ENCODE measurements at regions not wholly inside any gene's neighbourhood (a gene's known extent, or its start where the extent isn't known, plus 50 kb on each side); places are given as distances from the start of the nearest gene placed in this dataset.

DNA sequence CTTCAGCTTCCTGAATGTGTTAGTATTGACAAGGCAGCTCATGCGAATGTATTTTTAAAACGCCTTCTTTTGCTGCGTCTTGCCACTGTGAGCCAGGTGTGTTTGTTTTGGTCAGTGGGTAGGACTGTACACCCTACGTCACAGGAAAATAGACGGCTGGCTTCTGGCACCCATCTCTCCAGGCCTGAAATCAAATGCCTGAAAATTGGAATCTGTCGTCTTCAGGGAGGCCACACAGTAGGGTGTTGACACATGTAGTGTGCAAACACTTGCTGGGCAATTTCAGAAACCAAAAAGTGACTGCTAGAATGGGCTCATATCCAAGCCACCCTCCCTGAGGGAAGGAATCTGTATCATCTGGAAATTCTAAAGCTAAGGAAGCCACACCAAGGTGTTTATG, 209.3 kb downstream of the TTC8 start:
- H3K4me1 ChIP-seq: no peaks in the 10 kb centered on the region
- TF ChIP-seq POLR2A (IDR thresholded peaks at IDR 0.05): no peak
- TF ChIP-seq, protein P1, sequence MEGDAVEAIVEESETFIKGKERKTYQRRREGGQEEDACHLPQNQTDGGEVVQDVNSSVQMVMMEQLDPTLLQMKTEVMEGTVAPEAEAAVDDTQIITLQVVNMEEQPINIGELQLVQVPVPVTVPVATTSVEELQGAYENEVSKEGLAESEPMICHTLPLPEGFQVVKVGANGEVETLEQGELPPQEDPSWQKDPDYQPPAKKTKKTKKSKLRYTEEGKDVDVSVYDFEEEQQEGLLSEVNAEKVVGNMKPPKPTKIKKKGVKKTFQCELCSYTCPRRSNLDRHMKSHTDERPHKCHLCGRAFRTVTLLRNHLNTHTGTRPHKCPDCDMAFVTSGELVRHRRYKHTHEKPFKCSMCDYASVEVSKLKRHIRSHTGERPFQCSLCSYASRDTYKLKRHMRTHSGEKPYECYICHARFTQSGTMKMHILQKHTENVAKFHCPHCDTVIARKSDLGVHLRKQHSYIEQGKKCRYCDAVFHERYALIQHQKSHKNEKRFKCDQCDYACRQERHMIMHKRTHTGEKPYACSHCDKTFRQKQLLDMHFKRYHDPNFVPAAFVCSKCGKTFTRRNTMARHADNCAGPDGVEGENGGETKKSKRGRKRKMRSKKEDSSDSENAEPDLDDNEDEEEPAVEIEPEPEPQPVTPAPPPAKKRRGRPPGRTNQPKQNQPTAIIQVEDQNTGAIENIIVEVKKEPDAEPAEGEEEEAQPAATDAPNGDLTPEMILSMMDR (IDR thresholded peaks at IDR 0.05): no peak
- H3K36me3 ChIP-seq: no peaks in the 10 kb centered on the region
- 83% methylated on average over 5 of the region's 6 CpGs for WGBS (ENCODE audit: insufficient coverage, low coverage, low lambda C conversion rate, missing lambda C conversion rate)
- H3K9me3 ChIP-seq: no peaks in the 10 kb centered on the region
- intact Hi-C loops (cut with DNase I): loop anchor here (10.0 kb wide), 2 partner anchors 141 to 881 kb away; no protein-coding TSS in a partner anchor
- H3K4me3 ChIP-seq: no peak overlapping the region
- ATAC-seq (no peak), DNase-seq (no peak)
- H3K27me3 ChIP-seq: no peaks in the 10 kb centered on the region
- H3K27ac ChIP-seq: no peak overlapping the region

DNA sequence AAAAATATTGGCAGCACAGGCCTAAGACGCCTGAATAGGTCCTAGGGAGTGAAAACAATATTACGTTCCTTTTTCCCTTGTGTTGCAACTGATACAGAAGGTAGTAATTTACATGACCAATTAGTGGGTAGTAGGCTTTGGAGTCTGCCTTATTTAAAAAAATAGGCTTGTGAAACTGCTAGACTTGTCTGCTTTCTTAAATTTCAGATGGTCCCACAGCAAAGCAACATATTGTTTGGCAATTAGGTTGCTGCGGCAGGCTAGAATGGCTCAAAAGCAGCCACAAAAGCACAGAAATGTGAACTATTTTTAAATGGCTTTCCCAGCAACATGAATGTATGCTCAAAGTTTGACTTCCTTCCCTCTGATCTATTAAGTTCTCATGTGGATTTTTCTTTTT, 211.9 kb downstream of the TTC8 start:
- Histone ChIP-seq H3K27me3 (no peaks in the 10 kb centered on the region), H3K9me3 (no peaks in the 10 kb centered on the region), H3K4me3 (no peak overlapping the region), H3K36me3 (no peaks in the 10 kb centered on the region), H3K4me1 (peaks cover 0 to 6% (median 3%) of the 10 kb centered on the region in 4 donors), H3K27ac (no peak overlapping the region)
- intact Hi-C loops (cut with DNase I): loop anchor here (10.0 kb wide), 2 partner anchors 138 to 878 kb away; no protein-coding TSS in a partner anchor
- DNase-seq (no peak), ATAC-seq (no peak)
- WGBS (ENCODE audit: insufficient coverage, low coverage, low lambda C conversion rate, missing lambda C conversion rate): 85% methylated on average over 3 of the region's 3 CpGs
- TF ChIP-seq POLR2A (IDR thresholded peaks at IDR 0.05): no peak
- TF ChIP-seq, protein P1 (IDR thresholded peaks at IDR 0.05): no peak

DNA sequence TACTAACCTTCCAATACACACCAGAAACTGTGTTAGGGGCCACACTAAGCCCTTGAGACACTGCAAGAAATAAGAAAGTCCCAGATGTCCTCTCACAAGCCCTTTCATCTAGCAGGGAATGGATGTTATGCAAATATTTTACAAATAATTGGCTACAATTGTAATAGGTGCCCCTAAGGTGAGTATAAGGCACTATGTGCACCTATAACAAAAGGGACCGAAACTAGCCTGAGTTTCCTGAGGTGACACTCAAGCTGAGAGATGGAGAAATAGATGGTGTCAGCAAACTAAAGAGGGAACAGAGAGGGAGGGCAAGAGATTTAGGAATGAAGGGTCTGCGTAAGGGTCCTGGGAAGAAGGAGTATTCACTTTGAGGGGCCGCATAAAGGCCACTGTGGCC, 212.6 kb downstream of the TTC8 start:
- Histone ChIP-seq H3K4me3 (no peak overlapping the region), H3K4me1 (peaks cover 0 to 12% (median 6%) of the 10 kb centered on the region in 4 donors), H3K36me3 (no peaks in the 10 kb centered on the region), H3K9me3 (no peaks in the 10 kb centered on the region), H3K27me3 (no peaks in the 10 kb centered on the region), H3K27ac (no peak overlapping the region)
- DNase-seq: no peak
- intact Hi-C loops (cut with DNase I): loop anchor here (10.0 kb wide), 2 partner anchors 138 to 878 kb away; no protein-coding TSS in a partner anchor
- 95% methylated on average over 3 of the region's 3 CpGs for WGBS (ENCODE audit: insufficient coverage, low coverage, low lambda C conversion rate, missing lambda C conversion rate)
- TF ChIP-seq, protein P1 (IDR thresholded peaks at IDR 0.05): no peak
- TF ChIP-seq POLR2A (IDR thresholded peaks at IDR 0.05): no peak
- no peak for ATAC-seq

GRCh38 chr14:89040080-89040459, 215.6 kb downstream of the TTC8 start:
- H3K4me1 ChIP-seq: peaks cover 0 to 13% (median 6%) of the 10 kb centered on the region in 4 donors
- intact Hi-C loops (cut with DNase I): no loop called here
- peak overlapping the region in 2 of 3 donors; percentile 35 to 47 for H3K4me3 ChIP-seq
- no peak for ATAC-seq
- H3K27ac ChIP-seq: peak overlapping the region; percentile 79 to 89 (median 87)
- DNase-seq: no peak
- no peaks in the 10 kb centered on the region for H3K27me3 ChIP-seq
- no peaks in the 10 kb centered on the region for H3K36me3 ChIP-seq
- WGBS (ENCODE audit: insufficient coverage, low coverage, low lambda C conversion rate, missing lambda C conversion rate): 24% methylated on average over 6 of the region's 6 CpGs
- H3K9me3 ChIP-seq: no peaks in the 10 kb centered on the region
- no peak for TF ChIP-seq POLR2A (IDR thresholded peaks at IDR 0.05)
- TF ChIP-seq, protein P1 (IDR thresholded peaks at IDR 0.05): no peak

All from right lobe of liver (tissue), 6 donors.